ENCODE measurements at regions not wholly inside any gene's neighbourhood (a gene's known extent, or its start where the extent isn't known, plus 50 kb on each side); places are given as distances from the start of the nearest gene placed in this dataset.

DNA sequence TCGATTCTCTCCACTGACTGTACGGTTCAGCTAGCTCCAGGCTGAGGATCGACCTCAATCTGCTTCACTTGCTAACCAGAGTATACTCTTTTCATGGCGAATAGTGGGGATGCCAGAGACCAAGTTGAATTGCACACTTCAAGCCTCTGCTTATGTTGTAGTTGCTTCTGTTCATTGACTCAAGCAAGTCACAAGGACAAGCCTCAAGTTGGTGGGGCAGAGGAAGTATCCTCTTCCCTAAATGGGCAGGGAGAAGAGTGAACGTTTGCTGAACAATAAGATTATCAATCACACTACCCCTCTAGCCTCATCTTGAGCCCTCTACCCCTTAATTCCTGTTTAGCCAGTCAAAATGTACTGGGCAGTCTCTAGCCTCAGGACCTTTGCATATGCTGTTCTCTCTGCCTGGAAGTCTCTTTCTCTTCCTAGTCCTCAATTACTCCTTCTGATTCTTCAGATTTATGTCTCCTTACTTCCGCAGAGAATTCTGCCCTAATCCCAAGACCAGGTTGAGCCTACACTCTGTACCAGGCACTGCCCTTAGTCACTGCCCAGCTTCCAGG is 390.4 kb upstream of the PROK2 start:
- TF ChIP-seq, protein P1, sequence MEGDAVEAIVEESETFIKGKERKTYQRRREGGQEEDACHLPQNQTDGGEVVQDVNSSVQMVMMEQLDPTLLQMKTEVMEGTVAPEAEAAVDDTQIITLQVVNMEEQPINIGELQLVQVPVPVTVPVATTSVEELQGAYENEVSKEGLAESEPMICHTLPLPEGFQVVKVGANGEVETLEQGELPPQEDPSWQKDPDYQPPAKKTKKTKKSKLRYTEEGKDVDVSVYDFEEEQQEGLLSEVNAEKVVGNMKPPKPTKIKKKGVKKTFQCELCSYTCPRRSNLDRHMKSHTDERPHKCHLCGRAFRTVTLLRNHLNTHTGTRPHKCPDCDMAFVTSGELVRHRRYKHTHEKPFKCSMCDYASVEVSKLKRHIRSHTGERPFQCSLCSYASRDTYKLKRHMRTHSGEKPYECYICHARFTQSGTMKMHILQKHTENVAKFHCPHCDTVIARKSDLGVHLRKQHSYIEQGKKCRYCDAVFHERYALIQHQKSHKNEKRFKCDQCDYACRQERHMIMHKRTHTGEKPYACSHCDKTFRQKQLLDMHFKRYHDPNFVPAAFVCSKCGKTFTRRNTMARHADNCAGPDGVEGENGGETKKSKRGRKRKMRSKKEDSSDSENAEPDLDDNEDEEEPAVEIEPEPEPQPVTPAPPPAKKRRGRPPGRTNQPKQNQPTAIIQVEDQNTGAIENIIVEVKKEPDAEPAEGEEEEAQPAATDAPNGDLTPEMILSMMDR (IDR thresholded peaks at IDR 0.05): no peak
- DNase-seq (no peak), ATAC-seq (no peak)
- Histone ChIP-seq H3K27me3 (ENCODE audit: low read depth) (no peaks in the 10 kb centered on the region), H3K27ac (no peak overlapping the region), H3K36me3 (no peaks in the 10 kb centered on the region), H3K4me1 (peaks cover 28% of the 10 kb centered on the region), H3K4me3 (no peak overlapping the region), H3K9me3 (no peaks in the 10 kb centered on the region)
- intact Hi-C loops (cut with DNase I): no loop called here

DNA sequence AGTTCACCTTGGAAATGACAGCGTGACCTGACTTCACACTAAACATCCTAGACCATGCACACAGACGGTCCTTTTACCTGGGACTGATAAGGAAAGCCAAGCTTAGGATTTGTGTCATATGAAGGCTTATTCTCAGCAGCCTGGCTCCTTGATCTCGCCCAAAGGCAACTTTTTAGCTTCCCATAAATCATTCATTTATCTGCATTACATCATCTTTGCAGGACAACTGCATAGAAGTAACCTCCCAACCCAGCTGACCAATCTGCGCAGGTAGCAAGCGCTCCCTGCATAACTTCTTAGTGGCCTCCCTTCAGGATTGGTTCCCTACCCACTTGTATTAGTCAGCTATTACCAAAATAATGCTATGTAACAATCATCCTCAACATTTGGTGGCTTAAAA is 389.9 kb upstream of the PROK2 start:
- no peak for DNase-seq
- no peak overlapping the region for H3K27ac ChIP-seq
- no peaks in the 10 kb centered on the region for H3K27me3 ChIP-seq (ENCODE audit: low read depth)
- peaks cover 28% of the 10 kb centered on the region for H3K4me1 ChIP-seq
- ATAC-seq: no peak
- no peak overlapping the region for H3K4me3 ChIP-seq
- TF ChIP-seq, protein P1 (IDR thresholded peaks at IDR 0.05): no peak
- intact Hi-C loops (cut with DNase I): no loop called here
- no peaks in the 10 kb centered on the region for H3K9me3 ChIP-seq
- H3K36me3 ChIP-seq: no peaks in the 10 kb centered on the region

- DNase-seq (no peak), ATAC-seq (no peak)
- H3K27me3 ChIP-seq (ENCODE audit: low read depth): no peaks in the 10 kb centered on the region
- intact Hi-C loops (cut with DNase I): no loop called here
- no peaks in the 10 kb centered on the region for H3K36me3 ChIP-seq
- no peaks in the 10 kb centered on the region for H3K9me3 ChIP-seq
- H3K4me3 ChIP-seq: no peak overlapping the region
- peaks cover 28% of the 10 kb centered on the region for H3K4me1 ChIP-seq
- TF ChIP-seq, protein P1 (IDR thresholded peaks at IDR 0.05): no peak
- no peak overlapping the region for H3K27ac ChIP-seq
Observed at GRCh38 chr3:72174040-72174439, 389.1 kb upstream of the PROK2 start.

DNA sequence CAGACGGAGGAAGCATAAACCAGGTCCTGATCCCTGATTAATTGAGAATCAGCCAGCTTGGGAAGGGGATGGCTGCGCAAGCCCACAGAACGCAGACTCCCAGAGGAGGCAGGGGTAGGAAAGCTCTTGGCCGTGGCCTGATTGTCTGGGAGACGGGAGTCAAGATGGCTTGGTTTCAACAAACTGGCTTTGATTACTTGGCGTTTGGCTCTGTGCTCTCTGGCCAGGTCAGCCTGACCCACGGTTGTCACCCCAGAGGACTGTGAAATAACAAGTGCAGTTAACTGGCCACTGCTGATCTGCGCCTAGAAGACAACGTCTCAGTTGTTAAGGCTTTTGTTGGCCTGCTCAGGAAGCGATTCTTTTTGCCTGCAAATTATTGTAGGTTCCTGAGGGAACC is 387.0 kb upstream of the PROK2 start:
- H3K9me3 ChIP-seq: no peaks in the 10 kb centered on the region
- DNase-seq (no peak), ATAC-seq (no peak)
- no peak overlapping the region for H3K27ac ChIP-seq
- intact Hi-C loops (cut with DNase I): no loop called here
- H3K27me3 ChIP-seq (ENCODE audit: low read depth): no peaks in the 10 kb centered on the region
- H3K4me1 ChIP-seq: peaks cover 17% of the 10 kb centered on the region
- TF ChIP-seq, protein P1 (IDR thresholded peaks at IDR 0.05): no peak
- no peak overlapping the region for H3K4me3 ChIP-seq
- no peaks in the 10 kb centered on the region for H3K36me3 ChIP-seq

DNA sequence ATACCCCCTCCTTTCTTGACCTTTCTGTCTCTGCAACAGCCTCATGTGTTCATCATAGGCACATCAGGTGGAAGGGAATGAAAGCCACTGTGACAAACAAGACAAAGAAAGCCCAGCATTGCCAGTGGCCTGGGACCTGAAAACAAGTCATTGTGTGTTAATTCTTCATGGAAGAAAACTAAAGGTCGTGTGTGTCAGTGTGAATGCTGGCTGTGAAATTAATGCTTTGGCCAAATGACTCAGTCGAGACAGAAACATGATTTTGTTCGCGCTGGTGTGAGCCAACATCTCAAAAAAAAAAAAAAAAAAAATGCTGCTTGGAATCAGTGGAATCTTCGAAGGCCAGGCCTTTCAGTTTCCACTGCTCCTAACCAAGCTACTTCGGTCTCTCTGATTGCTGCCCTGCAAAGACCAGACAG is 386.5 kb upstream of the PROK2 start:
- TF ChIP-seq, protein P1 (IDR thresholded peaks at IDR 0.05): no peak
- ATAC-seq: no peak
- Histone ChIP-seq H3K27me3 (ENCODE audit: low read depth) (no peaks in the 10 kb centered on the region), H3K4me1 (peaks cover 12% of the 10 kb centered on the region), H3K27ac (no peak overlapping the region), H3K4me3 (no peak overlapping the region), H3K9me3 (no peaks in the 10 kb centered on the region), H3K36me3 (no peaks in the 10 kb centered on the region)
- intact Hi-C loops (cut with DNase I): no loop called here
- no peak for DNase-seq
